Aorta (tissue), 5 donors: ENCODE measurements at regions not wholly inside any gene's neighbourhood (a gene's known extent, or its start where the extent isn't known, plus 50 kb on each side); places are given as distances from the start of the nearest gene placed in this dataset.

Source experiments
- ATAC-seq: fragments of 200-7000 bp; cut with Tn5 transposase; one replicate; pipeline ENCODE4 v1.9.1; 2022; ENCODE audit warnings: moderate library complexity; ENCODE audit not compliant: low FRiP score
- DNase-seq, 2 donors: peaks; one replicate each; pipeline ENCODE4 v3.0.0-alpha.2; 2020
- H3K27ac ChIP-seq, 2 donors: one replicate each; pipeline ENCODE4 v1.5.1; 2013; ENCODE audit warnings: low read length in 2 of 2, mild to moderate bottlenecking in 2 of 2, moderate library complexity in 2 of 2, control low read depth in 1 of 2, inconsistent platforms in 1 of 2, low read depth in 1 of 2
- H3K27me3 ChIP-seq, 2 donors: one replicate each; pipeline ENCODE4 v1.6.1; 2013; ENCODE audit warnings: control low read depth in 1 of 2, low read length in 1 of 2, mild to moderate bottlenecking in 1 of 2, moderate library complexity in 1 of 2; ENCODE audit not compliant: insufficient read depth in 2 of 2, control insufficient read depth in 1 of 2
- H3K36me3 ChIP-seq, 2 donors: one replicate each; pipeline ENCODE4 v1.6.1; 2013; ENCODE audit warnings: control low read depth in 1 of 2, low read length in 1 of 2, mild to moderate bottlenecking in 1 of 2; ENCODE audit not compliant: insufficient read depth in 2 of 2, control insufficient read depth in 1 of 2
- H3K4me1 ChIP-seq, 2 donors: one replicate each; pipeline ENCODE4 v1.6.1; 2013; ENCODE audit warnings: low read length in 2 of 2, control low read depth in 1 of 2, mild to moderate bottlenecking in 1 of 2, moderate library complexity in 1 of 2; ENCODE audit not compliant: insufficient read depth in 2 of 2, control insufficient read depth in 1 of 2
- H3K4me3 ChIP-seq, 2 donors: one replicate each; pipeline ENCODE4 v1.5.1; 2013; ENCODE audit warnings: low read length in 2 of 2, control low read depth in 1 of 2, mild to moderate bottlenecking in 1 of 2
- H3K9me3 ChIP-seq: one replicate; pipeline ENCODE4 v1.6.1; 2013; ENCODE audit warnings: mild to moderate bottlenecking, low read length; ENCODE audit not compliant: control insufficient read depth
- WGBS, 2 donors: extraction: QIAGEN DNeasy Blood & Tissue Kit; methylation state at CpG; one replicate each; pipeline ENCODE4 v1.1.7; 2013; 5-methylcytosine and 5-hydroxymethylcytosine counted together
- intact Hi-C, 2 donors: fragments of 100-400 bp; cut with DNase I; formaldehyde crosslinking; loops; one replicate each; pipeline versions ENCODE4 v1.14.2 to v1.15.0; 2022
- donor health status: healthy with polysubstance abuse.
- donor health status: Bipolar disorder and iron deficiency.
- donor health status: DM: no; HTN: no; CAD: no.
- donor health status: DM: no; HTN: no; CAD: no.
- donor health status: DM: yes; HTN: yes; CAD: no.

DNA sequence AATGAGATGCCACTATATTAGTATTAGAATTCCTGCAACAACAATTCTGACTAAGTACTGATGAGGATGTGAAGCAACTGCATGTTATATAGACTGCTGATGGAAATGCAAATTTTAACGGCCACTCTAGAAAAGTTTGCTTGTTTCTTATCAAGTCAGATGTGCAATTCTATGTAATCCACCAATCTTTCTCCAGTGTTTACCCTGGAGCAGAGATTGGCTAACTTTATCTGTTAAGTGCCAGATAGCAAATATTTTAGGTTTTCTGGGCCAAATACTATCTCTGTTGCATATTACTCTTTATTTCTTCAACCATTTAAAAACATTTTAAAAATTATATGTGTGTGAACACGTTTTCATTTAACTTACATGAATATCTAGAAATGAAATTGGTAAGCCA lies 586.9 kb downstream of the FAM181B start:
- no peak overlapping the region for H3K27ac ChIP-seq
- H3K4me1 ChIP-seq, result no peaks in the 10 kb centered on the region
- ATAC-seq (no peak), DNase-seq (no peak)
- no peak overlapping the region for H3K4me3 ChIP-seq
- no peaks in the 10 kb centered on the region for H3K9me3 ChIP-seq
- intact Hi-C loops, result no loop called here
- H3K27me3 ChIP-seq, result no peaks in the 10 kb centered on the region
- no peaks in the 10 kb centered on the region for H3K36me3 ChIP-seq
- 18 to 23% methylated on average over 2 of the region's 2 CpGs for WGBS, 2 donors

DNA sequence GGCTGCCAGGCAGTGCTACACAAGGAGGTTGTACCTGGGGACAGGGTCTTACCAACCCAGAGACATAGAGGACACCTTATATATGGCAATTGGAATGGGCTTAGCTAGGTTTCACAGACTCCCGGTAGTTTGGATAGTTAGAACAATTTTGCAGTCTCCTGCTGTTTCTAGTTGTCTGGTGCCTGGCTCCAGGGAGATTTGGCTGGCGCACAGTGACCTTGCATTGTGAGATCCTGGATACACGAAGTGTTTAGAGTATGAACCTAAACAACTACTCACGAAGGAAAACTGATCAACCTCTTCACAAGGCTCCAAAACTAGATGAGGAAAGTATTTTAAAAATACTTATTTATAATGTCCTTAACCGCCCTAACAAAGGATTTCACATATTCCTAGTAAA lies 614.7 kb downstream of the FAM181B start:
- Histone ChIP-seq H3K27me3 (no peaks in the 10 kb centered on the region), H3K27ac (no peak overlapping the region), H3K36me3 (no peaks in the 10 kb centered on the region), H3K9me3 (no peaks in the 10 kb centered on the region), H3K4me3 (no peak overlapping the region), H3K4me1 (no peaks in the 10 kb centered on the region)
- intact Hi-C loops, result no loop called here
- ATAC-seq (no peak), DNase-seq (no peak)
- 79 to 82% methylated on average over 5 of the region's 5 CpGs for WGBS, 2 donors

DNA sequence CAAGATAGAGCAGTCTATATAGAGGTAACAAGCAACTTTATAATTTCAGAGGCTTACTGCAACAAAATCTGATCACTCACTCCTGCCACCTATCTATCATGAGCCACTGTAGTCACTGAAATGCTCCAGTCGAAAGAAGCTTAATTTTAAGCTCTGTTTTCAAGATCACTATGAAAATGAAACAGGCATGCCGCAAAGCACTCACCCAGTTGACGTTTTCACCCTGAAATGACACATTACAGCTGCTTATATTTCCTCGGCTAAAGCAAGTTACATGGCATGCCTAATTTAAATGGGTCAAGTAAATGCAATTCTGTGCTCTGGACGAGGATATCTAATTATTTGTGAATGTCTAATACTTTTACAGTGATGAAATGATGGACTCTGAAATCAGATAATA lies 616.3 kb downstream of the FAM181B start:
- 43 to 45% methylated on average over 5 of the region's 5 CpGs for WGBS, 2 donors
- H3K27ac ChIP-seq, result no peak overlapping the region
- H3K4me3 ChIP-seq, result no peak overlapping the region
- no peaks in the 10 kb centered on the region for H3K27me3 ChIP-seq
- H3K9me3 ChIP-seq, result no peaks in the 10 kb centered on the region
- intact Hi-C loops, result no loop called here
- ATAC-seq (no peak), DNase-seq (no peak)
- no peaks in the 10 kb centered on the region for H3K4me1 ChIP-seq
- no peaks in the 10 kb centered on the region for H3K36me3 ChIP-seq

DNA sequence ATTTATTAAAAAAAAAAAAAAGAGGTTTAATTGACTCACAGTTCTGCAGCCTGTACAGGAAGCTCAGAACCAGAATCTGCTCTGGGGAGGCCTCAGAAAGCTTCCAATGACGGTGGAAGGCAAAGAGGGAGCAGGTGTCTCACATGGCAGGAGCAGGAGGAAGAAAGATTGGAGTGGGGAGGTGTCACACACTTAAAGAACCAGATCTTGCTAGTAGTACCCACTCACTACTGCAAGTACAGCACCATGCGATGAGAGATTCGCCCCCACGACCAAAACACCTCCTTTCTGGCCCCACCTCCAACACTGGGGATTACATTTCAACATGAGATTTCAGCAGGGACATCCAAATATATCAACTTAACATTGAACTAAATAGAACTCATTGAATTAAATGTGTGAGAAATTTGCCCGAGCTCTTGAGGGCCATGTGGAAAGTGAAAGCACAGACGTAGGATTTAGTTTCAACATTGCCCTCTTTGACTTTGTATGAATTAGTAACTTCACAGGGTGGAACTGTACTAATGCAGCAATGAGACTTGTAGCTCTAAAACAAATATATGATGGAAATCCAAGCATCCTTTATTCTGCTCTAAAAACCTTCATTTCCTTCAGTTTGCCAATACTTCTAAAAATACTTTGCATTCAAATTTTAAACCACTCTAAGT lies 628.2 kb downstream of the FAM181B start:
- intact Hi-C loops, result no loop called here
- 37 to 51% methylated on average over 6 of the region's 6 CpGs for WGBS, 2 donors

DNA sequence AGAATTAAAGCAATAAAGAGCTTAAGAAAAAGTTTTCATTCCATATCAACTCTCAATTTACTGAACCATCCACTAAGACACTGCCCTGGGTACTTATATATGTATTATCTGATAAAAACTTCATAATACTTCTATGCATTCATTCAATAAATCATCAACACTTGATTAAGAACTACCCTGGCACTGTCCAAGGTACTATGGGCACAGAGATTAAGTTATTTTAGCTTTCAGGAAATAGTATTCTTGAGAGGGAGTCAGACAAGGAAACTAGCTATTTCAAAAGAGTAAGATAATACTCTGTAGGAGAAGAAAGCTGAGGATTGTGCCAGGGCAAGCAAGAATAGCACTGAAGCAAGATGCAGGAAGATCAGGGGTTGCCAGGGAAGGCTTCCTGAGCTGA lies 640.8 kb downstream of the FAM181B start:
- H3K9me3 ChIP-seq, result peaks cover 3% of the 10 kb centered on the region
- no peak overlapping the region for H3K4me3 ChIP-seq
- no peaks in the 10 kb centered on the region for H3K4me1 ChIP-seq
- no peaks in the 10 kb centered on the region for H3K36me3 ChIP-seq
- intact Hi-C loops, result no loop called here
- no peak overlapping the region for H3K27ac ChIP-seq
- ATAC-seq (no peak), DNase-seq (no peak)
- H3K27me3 ChIP-seq, result no peaks in the 10 kb centered on the region

More for the DNA sequence above, 628.2 kb downstream of the FAM181B start:
- no peak overlapping the region for H3K4me3 ChIP-seq
- H3K27ac ChIP-seq, result no peak overlapping the region
- H3K9me3 ChIP-seq, result peaks cover 1% of the 10 kb centered on the region
- no peak for ATAC-seq
- no peaks in the 10 kb centered on the region for H3K36me3 ChIP-seq
- H3K4me1 ChIP-seq, result no peaks in the 10 kb centered on the region
- H3K27me3 ChIP-seq, result no peaks in the 10 kb centered on the region
- no peak for DNase-seq

DNA sequence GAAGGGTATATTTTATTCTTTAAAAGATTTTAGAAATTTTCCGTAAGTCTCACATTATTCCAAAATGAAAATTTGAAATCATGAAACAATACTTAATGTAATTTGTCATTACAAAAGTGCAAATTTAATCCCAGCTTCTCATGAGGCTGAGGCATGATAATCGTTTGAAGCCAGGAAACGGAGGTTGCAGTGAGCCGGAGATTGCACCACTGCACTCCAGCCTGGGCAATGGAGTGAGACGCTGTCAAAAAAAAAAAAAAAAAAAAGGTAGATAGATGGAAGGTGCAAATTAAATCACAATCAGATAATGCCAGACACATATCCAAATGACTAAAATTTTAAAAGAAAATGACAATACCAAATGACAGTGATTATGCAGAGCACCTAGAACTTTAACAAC lies 644.2 kb downstream of the FAM181B start:
- Histone ChIP-seq H3K4me1 (no peaks in the 10 kb centered on the region), H3K27ac (no peak overlapping the region), H3K36me3 (no peaks in the 10 kb centered on the region), H3K4me3 (no peak overlapping the region), H3K9me3 (no peaks in the 10 kb centered on the region), H3K27me3 (no peaks in the 10 kb centered on the region)
- intact Hi-C loops, result no loop called here
- ATAC-seq (no peak), DNase-seq (no peak)
- 77% methylated on average over 5 of the region's 5 CpGs for WGBS, 2 donors

DNA sequence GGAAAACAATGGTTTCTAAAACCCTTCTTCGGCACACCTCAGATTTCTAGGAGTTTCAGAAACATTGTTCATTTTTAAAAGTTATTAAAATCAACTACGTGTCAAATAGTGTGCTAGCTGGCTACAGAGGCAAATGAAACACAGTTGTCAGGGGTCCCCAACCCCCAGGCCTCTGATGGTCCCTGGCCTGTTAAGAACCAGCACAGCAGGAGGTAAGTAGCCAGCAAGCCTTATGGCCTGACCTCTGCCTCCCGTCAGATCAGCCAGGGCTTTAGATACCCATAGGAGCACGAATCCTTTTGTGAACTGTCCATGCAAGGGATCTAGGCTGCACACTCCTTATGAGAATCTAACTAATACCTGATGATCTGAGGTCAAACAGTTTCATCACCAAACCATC lies 648.2 kb downstream of the FAM181B start:
- ATAC-seq (no peak), DNase-seq (no peak)
- Histone ChIP-seq H3K9me3 (no peaks in the 10 kb centered on the region), H3K4me1 (no peaks in the 10 kb centered on the region), H3K27ac (no peak overlapping the region), H3K27me3 (no peaks in the 10 kb centered on the region), H3K36me3 (no peaks in the 10 kb centered on the region), H3K4me3 (no peak overlapping the region)
- 65 to 71% methylated on average over 4 of the region's 4 CpGs for WGBS, 2 donors
- intact Hi-C loops, result no loop called here

DNA sequence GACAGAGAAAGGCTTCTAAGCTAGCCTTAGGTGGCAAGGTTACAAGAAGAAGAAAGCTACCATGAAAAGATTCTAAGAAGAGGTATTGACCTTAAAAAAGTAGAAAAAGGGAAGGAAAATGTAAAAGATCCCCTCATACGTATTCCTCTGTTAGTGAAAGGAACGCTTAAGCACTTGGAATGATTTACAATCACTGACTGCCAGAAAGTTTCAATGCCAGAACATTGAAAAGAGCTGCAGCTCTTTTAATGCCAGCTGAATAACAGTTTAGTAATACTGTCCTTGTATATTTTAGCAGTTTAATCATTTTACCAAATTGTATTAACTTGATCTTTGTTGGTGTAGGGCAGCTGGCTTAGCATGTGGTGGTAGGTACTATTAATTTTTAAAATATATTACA lies 650.7 kb downstream of the FAM181B start:
- H3K27ac ChIP-seq, result no peak overlapping the region
- intact Hi-C loops, result no loop called here
- H3K27me3 ChIP-seq, result no peaks in the 10 kb centered on the region
- H3K9me3 ChIP-seq, result no peaks in the 10 kb centered on the region
- no peaks in the 10 kb centered on the region for H3K36me3 ChIP-seq
- DNase-seq (no peak), ATAC-seq (no peak)
- H3K4me3 ChIP-seq, result no peak overlapping the region
- no peaks in the 10 kb centered on the region for H3K4me1 ChIP-seq
- WGBS, 2 donors, result 6 to 9% methylated on average over 2 of the region's 2 CpGs

DNA sequence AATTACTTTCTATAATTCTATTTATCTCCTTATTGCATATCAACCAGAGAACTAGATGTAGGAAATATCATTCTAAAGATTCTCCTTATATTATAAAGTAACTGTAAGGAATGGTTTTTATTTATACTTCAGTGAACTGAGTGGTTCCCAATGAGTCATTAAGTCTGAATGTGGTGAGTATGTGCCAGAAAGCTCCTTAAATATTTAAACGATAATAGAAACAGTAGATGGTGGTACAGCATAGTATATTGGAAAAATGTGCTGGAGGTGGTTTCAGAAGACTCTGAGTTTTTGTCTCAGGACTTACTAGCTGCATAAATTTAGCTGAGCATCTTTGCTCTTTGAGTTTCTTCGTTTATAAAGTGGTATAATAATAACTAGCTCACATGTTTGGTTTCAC lies 653.5 kb downstream of the FAM181B start:
- DNase-seq (no peak), ATAC-seq (no peak)
- no peaks in the 10 kb centered on the region for H3K9me3 ChIP-seq
- no peaks in the 10 kb centered on the region for H3K36me3 ChIP-seq
- intact Hi-C loops, result no loop called here
- H3K27me3 ChIP-seq, result no peaks in the 10 kb centered on the region
- H3K4me3 ChIP-seq, result no peak overlapping the region
- H3K4me1 ChIP-seq, result no peaks in the 10 kb centered on the region
- WGBS, 2 donors, result 33 to 36% methylated on average over 2 of the region's 2 CpGs
- H3K27ac ChIP-seq, result no peak overlapping the region
